NCI-H1105 (cell line): ENCODE measurements at regions not wholly inside any gene's neighbourhood (a gene's known extent, or its start where the extent isn't known, plus 50 kb on each side); places are given as distances from the start of the nearest gene placed in this dataset.

Experiments
- DNase-seq: peaks from one replicate; lab custom pipeline; 2025; lab: John Stamatoyannopoulos, UW

GRCh38 chr4:23166919-23167318 is 474.2 kb downstream of the GBA3 start:
- no peak for DNase-seq

DNA sequence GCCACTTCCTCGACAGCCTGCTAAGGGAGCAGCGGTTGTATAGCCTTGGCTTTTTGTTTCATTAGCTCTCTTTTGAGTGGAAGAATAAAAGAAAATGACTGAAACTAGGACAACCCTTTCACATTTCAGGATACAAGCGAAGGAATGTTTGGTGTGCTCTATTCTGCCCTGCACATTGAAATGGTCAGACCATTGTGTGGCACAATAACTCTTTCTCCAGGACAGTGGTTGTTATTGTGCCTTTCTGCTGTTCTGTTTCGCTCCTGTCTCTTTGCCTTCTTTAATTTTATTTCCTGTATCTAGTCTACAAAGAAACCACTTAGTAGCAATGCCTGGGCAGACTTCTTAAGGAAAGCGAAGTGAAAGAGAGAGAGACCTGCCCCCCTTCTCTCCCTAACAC is 473.7 kb downstream of the GBA3 start:
- DNase-seq = no peak

DNA sequence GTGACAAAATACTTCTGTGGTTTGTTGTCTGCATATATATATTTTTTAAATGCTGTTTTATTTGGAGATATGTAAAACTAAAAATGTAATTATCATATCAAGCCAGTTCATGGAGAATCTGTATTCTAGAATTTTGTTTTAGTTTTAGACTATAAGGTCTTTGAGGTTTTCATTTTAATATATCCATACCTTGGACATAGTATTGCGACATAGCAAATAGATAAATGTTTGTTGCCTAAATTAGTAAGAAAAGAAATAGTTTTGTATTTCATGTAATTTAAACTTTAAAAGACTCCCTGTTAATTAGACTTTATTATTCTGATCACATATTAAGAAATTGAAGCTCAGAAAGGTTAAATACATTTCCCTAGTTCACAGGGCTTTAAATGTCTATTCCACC is 472.9 kb downstream of the GBA3 start:
- DNase-seq = no peak

DNA sequence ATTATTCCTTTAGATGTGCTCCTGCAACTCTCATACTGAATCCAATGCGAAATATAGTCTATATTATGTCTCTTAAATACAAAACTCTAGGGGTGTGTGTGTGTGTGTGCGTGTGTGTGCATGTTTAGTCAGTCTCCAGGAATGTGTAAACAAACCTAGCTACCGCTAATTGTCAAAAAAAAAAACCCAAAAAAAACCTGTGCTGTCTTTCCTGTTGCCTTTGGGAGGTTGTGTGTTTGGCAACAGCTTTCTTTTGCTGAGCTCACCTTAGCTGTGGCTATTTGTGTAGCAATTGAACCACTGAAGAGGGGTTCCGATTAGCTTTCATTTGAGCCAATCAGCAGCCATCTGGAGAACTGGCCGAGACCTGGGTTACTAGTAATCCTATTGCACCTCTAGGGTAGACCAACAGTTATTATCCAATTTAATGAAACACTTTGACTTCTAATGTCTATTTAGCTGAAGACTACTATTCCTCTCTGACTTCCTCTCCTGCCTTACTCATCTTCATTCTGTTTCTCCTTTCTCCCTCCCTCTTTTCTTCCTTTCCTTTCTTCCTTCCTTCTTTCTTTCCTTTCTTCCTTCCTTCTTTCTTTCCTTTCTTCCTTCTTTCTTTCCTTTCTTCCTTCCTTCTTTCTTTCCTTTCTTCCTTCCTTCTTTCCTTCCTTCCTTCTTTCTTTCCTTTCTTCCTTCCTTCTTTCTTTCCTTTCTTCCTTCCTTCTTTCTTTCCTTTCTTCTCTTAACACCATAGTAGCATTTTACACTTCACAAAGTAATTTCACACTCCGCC is 471.1 kb downstream of the GBA3 start:
- DNase-seq = no peak

DNA sequence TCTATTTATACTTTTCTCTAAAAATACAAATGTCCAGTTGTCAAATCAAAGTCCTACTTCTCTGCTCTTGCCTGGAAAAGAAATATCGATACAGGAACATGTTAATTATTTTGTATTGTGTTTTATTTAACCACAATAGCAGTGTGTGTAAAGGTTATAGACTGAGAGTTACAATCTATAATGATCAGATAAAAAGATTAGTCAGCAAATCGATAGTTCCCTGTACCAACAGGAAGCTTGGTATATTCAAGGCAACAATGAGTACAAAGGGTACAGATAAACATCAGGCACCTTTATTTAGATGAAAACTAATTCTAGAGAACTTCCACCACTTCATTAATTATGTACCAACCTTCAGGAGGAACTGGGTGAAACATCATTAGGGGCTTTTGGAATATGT is 469.5 kb downstream of the GBA3 start:
- no peak for DNase-seq

DNA sequence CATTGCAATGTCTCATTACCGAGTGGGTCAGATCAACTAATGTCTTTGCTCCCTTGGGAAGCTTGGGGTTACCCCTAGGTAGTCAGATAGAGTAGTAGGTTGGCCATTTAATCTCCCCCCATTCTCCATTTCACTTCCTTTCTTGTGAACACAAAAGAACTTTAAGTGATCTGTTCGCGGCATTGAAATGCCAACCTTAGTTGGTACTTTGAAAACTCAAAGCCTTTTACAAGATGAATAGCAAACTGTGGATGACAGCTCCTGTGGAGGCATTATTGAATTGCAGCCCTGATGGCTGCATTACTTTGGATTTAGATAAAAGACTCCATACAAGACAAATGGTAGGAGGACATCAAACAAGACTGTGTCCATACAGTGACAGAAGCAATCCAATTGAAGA is 469.1 kb downstream of the GBA3 start:
- no peak for DNase-seq

GRCh38 chr4:23153076-23153475 is 460.3 kb downstream of the GBA3 start:
- no peak for DNase-seq

DNA sequence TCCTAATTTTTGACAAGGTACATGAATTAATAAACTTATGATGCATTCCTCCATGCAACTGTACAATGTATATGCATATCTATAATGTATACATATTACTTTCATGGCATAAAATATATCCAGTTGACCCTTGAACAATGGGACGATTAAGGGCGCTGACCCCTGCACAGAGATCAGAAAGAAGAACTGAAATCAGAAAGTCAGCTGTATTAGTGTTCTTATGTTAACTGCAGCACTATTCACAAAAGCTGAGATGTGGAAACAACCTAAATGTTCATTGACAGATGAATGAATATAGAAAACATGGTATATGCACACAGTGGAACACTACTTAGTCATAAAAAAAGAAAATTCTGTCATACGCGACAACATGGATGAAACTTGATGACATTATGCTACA is 457.1 kb downstream of the GBA3 start:
- no peak for DNase-seq

- DNase-seq = no peak
Observed at GRCh38 chr4:23144707-23145106, 452.0 kb downstream of the GBA3 start.

- peak; percentile 47 for DNase-seq
Observed at GRCh38 chr4:23135792-23136645, 443.3 kb downstream of the GBA3 start.

DNA sequence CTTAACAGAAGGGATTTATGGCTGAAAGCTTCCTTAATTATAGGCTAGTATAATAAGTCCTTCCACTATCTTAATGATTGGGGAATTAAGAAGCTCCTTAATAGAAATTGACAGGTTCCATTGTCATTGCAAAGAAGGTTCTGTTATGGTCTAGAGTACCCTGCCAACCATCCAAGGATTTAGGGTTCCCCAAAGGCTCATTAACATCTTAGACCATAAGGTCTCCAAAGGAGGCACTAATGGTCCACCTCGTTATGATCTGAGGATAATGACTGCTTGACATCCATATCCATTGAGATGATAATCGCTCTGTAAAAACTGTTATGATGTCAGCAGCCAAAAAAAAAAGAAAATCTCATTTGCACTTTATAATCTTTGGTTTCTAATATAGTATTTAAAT is 441.6 kb downstream of the GBA3 start:
- DNase-seq = peak; percentile 1

- no peak for DNase-seq
Observed at GRCh38 chr4:23130845-23131244, 438.1 kb downstream of the GBA3 start.

GRCh38 chr4:23125118-23125517 is 432.4 kb downstream of the GBA3 start:
- no peak for DNase-seq

DNA sequence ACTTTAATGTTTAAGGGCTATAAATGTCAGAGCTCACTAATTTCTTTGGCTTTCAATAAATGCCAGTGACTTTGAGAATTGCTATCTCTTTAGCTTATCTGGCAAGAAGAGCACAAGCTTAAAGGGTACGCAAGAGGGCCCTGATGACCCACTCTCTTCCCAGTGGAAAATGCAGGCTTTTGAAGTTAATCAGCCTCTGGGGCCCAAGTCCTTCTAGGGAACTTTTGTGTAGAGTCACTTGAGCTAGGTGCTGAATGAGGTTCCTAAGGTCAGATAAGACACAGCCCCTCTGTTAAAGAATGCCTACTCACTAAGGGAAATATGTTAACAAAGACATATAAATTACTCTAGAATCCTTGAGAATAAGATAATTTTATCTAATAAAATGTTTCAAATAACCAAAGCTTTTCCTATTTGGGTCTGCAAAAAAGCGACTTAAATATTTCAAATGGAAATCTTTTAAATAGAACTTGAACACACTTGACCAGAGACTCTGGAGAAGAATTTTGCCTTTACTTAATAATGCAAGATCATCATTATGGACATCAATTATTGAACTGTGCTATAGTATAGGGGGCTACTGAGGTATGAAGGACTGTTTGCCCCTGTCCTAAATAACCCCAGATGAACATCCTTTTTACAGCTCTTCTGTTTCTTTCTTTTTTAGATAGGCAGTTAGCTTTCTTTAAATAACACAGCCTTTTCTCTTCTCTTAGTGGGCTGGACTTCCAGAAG is 430.1 kb downstream of the GBA3 start:
- no peak for DNase-seq

- no peak for DNase-seq
Observed at GRCh38 chr4:23120374-23120773, 427.6 kb downstream of the GBA3 start.

DNA sequence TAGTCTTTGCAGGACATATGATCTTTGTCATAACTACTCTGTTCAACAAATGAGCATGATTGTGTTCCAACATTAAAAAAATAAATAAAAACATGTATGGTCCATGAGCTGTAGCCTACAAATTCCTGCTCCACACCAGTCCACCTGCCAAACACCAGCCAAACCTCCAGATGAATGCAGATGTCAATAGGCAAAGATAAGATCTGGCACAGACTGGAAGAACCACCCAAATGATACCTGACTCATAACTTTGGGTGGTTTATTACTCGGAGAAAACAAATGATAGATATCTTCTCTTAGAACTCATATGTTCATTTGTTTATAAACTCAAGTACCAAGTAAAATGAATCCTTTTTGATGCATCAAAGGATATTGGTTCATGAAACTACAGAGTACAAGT is 425.1 kb downstream of the GBA3 start:
- no peak for DNase-seq

DNA sequence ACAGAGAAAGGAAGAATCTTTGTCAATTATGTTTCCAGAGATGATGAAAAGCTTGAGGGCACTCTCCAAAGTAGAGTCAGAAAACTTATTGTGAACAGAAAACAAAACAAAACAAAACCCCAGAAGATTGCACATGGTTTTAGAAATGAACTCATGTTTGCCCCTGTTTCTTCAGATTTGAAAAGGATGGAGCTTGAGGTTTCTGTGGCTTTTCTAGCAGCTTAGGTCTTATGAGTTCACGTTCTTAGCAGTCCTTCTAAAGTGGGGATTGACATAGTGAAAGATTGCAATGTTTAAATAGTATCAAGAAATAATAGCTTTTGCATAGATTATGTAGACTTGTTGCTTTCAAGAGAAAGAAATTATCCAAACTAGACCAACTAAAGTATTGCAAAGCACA is 421.8 kb downstream of the GBA3 start:
- DNase-seq = no peak

DNA sequence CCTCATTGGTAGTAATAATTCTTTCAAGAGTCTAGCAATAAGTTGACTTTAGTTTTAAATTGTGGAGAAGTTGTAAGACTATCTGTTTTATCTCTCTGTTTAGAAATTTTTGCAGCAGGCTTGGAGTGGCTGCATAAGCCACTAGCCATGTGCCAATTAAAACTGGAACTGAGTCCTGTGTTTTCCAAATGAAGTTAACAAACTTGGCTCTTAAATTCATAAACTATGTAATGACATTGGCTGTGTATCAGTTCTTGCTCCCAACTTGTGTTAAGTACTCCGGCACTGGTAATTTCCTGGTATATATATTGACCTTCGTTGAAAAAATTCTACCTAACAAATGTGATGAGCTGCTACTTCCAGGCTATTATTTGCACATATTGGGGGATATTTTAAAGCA is 420.4 kb downstream of the GBA3 start:
- DNase-seq = no peak

GRCh38 chr4:23106516-23106915 is 413.8 kb downstream of the GBA3 start:
- DNase-seq = no peak

DNA sequence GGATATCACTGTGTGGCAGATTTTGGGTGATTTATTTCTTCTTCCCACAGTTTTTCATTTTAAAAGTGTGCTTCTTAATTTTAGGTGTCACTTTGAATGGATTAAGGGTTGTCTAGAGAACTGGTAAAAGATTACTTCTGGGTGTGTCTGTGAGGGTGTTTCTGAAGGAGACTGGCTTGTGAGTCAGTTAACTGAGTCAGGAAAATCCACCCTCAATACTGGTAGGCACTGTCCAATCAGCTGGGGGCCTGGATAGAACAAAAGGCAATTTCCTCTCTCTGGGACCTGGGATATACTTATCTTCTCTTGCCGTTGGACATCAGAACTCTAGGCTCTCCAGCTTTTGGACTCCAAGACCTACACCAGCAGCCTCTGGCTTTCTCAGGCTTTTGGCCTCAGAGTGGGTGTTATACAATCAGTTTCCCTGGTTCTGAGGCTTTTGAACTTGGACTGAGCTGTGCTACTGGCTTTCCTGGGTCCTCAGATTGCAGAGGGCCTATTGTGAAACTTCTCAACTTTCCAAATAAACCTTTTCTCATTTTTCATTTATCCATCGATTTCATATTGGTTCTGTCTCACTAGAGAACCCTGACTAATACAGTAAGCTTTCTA is 413.1 kb downstream of the GBA3 start:
- no peak for DNase-seq

GRCh38 chr4:23097251-23097650 is 404.5 kb downstream of the GBA3 start:
- DNase-seq = no peak

DNA sequence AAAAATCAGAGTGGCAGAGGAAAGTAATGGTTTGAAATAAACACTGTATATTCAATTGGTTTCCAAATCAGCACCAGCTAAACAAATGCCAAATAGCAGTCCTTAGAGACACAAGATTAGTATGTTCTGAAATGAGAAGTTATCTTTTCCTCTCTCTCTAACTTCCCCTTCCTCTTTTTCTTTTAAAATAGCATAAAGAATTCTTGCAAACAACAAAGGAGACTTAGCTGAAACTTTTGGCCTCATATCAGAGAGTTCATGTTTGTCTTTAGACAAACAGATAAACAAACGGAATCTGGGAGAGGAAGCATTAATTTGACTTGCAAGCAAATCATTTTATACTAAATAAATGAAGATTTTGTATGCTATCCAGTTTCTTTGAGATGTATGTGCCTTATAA is 399.0 kb downstream of the GBA3 start:
- no peak for DNase-seq

GRCh38 chr4:23085249-23085568 is 392.5 kb downstream of the GBA3 start:
- DNase-seq = no peak
